ENCODE measurements at regions not wholly inside any gene's neighbourhood (a gene's known extent, or its start where the extent isn't known, plus 50 kb on each side); places are given as distances from the start of the nearest gene placed in this dataset.

GRCh38 chr10:3876350-3876962 lies 91.4 kb upstream of the KLF6 start:
- TF ChIP-seq CTCF (IDR thresholded peaks at IDR 0.05; ENCODE audit: low read depth, low read length, poor library complexity, severe bottlenecking) (no peak), EZH2phosphoT487 (IDR thresholded peaks at IDR 0.05; ENCODE audit: borderline replicate concordance, low read length) (no peak)
